Karpas-422 (cell line): ENCODE measurements at regions not wholly inside any gene's neighbourhood (a gene's known extent, or its start where the extent isn't known, plus 50 kb on each side); places are given as distances from the start of the nearest gene placed in this dataset.

Source experiments
- DNase-seq: peaks from one replicate; pipeline ENCODE4 v3.0.0-alpha.2; 2015
- H2AFZ ChIP-seq: fragments of 200-600 bp; sonication (generic); 2 replicates; pipeline ENCODE4 v1.6.1; 2014; ENCODE audit warnings: antibody characterized with exemption, low read length, mixed read lengths
- H3K27ac ChIP-seq: fragments of 200-600 bp; sonication (generic); 2 replicates; pipeline ENCODE4 v1.5.1; 2014; ENCODE audit warnings: mild to moderate bottlenecking, low read length, moderate library complexity
- H3K27me3 ChIP-seq: fragments of 200-600 bp; sonication (generic); 2 replicates; pipeline ENCODE4 v1.6.1; 2014; ENCODE audit warnings: low read length, mixed read lengths
- H3K36me3 ChIP-seq: fragments of 200-600 bp; sonication (generic); 2 replicates; pipeline ENCODE4 v1.6.1; 2014; ENCODE audit warnings: low read length, mixed read lengths; ENCODE audit not compliant: insufficient read depth
- H3K4me1 ChIP-seq: fragments of 200-600 bp; sonication (generic); 2 replicates; pipeline ENCODE4 v1.6.1; 2014; ENCODE audit warnings: mild to moderate bottlenecking, low read length, mixed read lengths
- H3K4me2 ChIP-seq: fragments of 200-600 bp; sonication (generic); 2 replicates; pipeline ENCODE4 v1.6.1; 2014; ENCODE audit warnings: low read length, low read depth, mild to moderate bottlenecking; ENCODE audit not compliant: poor library complexity, severe bottlenecking
- H3K4me3 ChIP-seq: fragments of 200-600 bp; sonication (generic); 2 replicates; pipeline ENCODE4 v1.5.1; 2014; ENCODE audit warnings: mild to moderate bottlenecking, antibody characterized with exemption, low read length, mixed read lengths
- H3K79me2 ChIP-seq: fragments of 200-600 bp; sonication (generic); 2 replicates; pipeline ENCODE4 v1.6.1; 2014; ENCODE audit warnings: mild to moderate bottlenecking, low read length, mixed read lengths
- H3K9ac ChIP-seq: fragments of 200-600 bp; sonication (generic); 2 replicates; pipeline ENCODE4 v1.6.0; 2014; ENCODE audit warnings: low read length
- H3K9me2 ChIP-seq: fragments of 200-600 bp; sonication (generic), shearing (Covaris generic); replicated peaks from 2 replicates; pipeline ENCODE4 v1.6.0; 2014; ENCODE audit warnings: mild to moderate bottlenecking, low read length, moderate library complexity; ENCODE audit not compliant: insufficient read depth
- H3K9me3 ChIP-seq: fragments of 300-700, 200-600 bp; sonication (generic); 2 replicates; pipeline ENCODE4 v1.6.1; 2014; ENCODE audit warnings: low read length, mixed read lengths
- H4K20me1 ChIP-seq: fragments of 200-600 bp; sonication (generic); 2 replicates; pipeline ENCODE4 v1.6.1; 2014; ENCODE audit warnings: mild to moderate bottlenecking, antibody characterized with exemption, low read length, low read depth; ENCODE audit not compliant: insufficient read depth

DNA sequence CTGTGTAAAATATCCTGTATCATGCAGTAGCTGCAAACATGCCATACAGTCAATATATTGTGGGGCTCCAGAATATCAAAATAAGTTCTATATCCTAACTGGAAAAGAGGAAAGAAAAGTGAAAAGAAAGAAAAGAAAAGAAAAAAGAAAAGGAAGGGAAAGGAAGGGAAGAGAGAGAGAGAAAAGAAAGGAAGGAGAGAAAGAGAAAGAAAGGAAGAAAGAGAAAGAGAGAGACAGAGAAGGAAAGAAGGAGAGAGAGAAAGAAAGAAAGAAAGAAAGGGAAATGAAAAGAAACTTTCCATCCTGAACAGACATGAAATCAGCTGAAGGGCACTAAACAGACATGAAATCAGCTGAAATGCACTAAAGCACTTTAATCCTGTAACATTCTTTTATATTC, 288.4 kb upstream of the NCKAP5 start:
- no peak overlapping the region for H2AFZ ChIP-seq
- H3K4me3 ChIP-seq: no peak overlapping the region
- H3K9me2 ChIP-seq: no peaks in the 10 kb centered on the region
- H4K20me1 ChIP-seq: no peaks in the 10 kb centered on the region
- no peaks in the 10 kb centered on the region for H3K36me3 ChIP-seq
- no peak for DNase-seq
- no peaks in the 10 kb centered on the region for H3K9me3 ChIP-seq
- H3K9ac ChIP-seq: no peak overlapping the region
- no peaks in the 10 kb centered on the region for H3K79me2 ChIP-seq
- H3K4me2 ChIP-seq: no peak overlapping the region
- no peaks in the 10 kb centered on the region for H3K4me1 ChIP-seq
- no peaks in the 10 kb centered on the region for H3K27me3 ChIP-seq
- no peak overlapping the region for H3K27ac ChIP-seq

- H3K4me3 ChIP-seq: no peak overlapping the region
- H3K79me2 ChIP-seq: no peaks in the 10 kb centered on the region
- H3K27me3 ChIP-seq: no peaks in the 10 kb centered on the region
- H3K36me3 ChIP-seq: no peaks in the 10 kb centered on the region
- H3K9me2 ChIP-seq: no peaks in the 10 kb centered on the region
- no peak overlapping the region for H3K27ac ChIP-seq
- H3K4me2 ChIP-seq: no peak overlapping the region
- no peaks in the 10 kb centered on the region for H3K4me1 ChIP-seq
- H2AFZ ChIP-seq: no peak overlapping the region
- no peaks in the 10 kb centered on the region for H4K20me1 ChIP-seq
- DNase-seq: no peak
- H3K9ac ChIP-seq: no peak overlapping the region
- no peaks in the 10 kb centered on the region for H3K9me3 ChIP-seq
Measured at GRCh38 chr2:133859578-133859977, 291.3 kb upstream of the NCKAP5 start.

GRCh38 chr2:133862400-133862977, 294.2 kb upstream of the NCKAP5 start:
- Histone ChIP-seq H3K4me2 (no peak overlapping the region), H3K36me3 (no peaks in the 10 kb centered on the region), H3K9me3 (no peaks in the 10 kb centered on the region), H3K27me3 (no peaks in the 10 kb centered on the region), H3K4me1 (peaks cover 6% of the 10 kb centered on the region), H3K9me2 (no peaks in the 10 kb centered on the region), H3K79me2 (no peaks in the 10 kb centered on the region), H3K27ac (no peak overlapping the region), H3K9ac (no peak overlapping the region), H2AFZ (no peak overlapping the region), H3K4me3 (no peak overlapping the region), H4K20me1 (no peaks in the 10 kb centered on the region)
- DNase-seq: no peak

DNA sequence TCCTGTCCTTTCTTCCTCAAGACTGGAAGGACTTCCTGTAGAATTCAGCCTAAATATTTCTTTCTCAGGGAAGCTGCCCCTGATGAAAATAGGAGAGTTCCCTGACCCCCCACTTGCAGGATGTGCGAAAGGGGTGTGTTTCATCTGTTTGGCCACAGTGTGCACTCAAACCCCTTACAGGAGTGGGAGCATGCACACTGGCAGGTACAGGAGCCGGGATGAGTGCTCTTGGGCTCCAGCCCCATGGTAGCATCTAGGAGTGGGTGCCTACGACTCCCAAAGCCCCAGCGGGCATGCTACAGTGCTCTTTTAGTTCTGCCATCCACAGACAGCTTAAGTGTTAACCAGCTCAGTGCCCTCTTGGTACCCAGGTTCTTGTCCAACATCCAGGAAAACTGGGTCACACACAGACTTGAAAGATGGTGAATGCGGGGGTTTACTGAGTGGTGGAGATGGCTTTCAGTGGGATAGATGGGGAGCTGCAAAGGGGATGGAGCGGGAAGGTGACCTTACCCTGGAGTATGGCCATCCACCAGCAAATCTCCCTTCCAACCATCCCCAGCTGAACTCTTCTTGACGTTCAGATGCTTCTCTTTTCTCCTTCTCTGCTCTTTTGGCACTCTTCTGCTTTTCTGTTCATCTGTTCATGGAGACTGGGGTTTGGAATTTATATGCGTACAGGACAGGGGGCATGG, 295.0 kb upstream of the NCKAP5 start:
- Histone ChIP-seq H3K27ac (no peak overlapping the region), H3K9me2 (no peaks in the 10 kb centered on the region), H3K27me3 (no peaks in the 10 kb centered on the region), H4K20me1 (no peaks in the 10 kb centered on the region), H3K36me3 (no peaks in the 10 kb centered on the region), H3K9ac (no peak overlapping the region), H3K4me1 (peaks cover 6% of the 10 kb centered on the region), H3K79me2 (no peaks in the 10 kb centered on the region), H2AFZ (no peak overlapping the region), H3K4me2 (no peak overlapping the region), H3K9me3 (no peaks in the 10 kb centered on the region), H3K4me3 (no peak overlapping the region)
- no peak for DNase-seq

GRCh38 chr2:133865141-133865540, 296.9 kb upstream of the NCKAP5 start:
- no peak overlapping the region for H3K4me3 ChIP-seq
- H3K27me3 ChIP-seq: no peaks in the 10 kb centered on the region
- H4K20me1 ChIP-seq: no peaks in the 10 kb centered on the region
- peaks cover 6% of the 10 kb centered on the region for H3K4me1 ChIP-seq
- no peak overlapping the region for H3K9ac ChIP-seq
- no peaks in the 10 kb centered on the region for H3K36me3 ChIP-seq
- DNase-seq: no peak
- H2AFZ ChIP-seq: no peak overlapping the region
- no peaks in the 10 kb centered on the region for H3K9me3 ChIP-seq
- no peaks in the 10 kb centered on the region for H3K79me2 ChIP-seq
- no peaks in the 10 kb centered on the region for H3K9me2 ChIP-seq
- no peak overlapping the region for H3K4me2 ChIP-seq
- no peak overlapping the region for H3K27ac ChIP-seq

DNA sequence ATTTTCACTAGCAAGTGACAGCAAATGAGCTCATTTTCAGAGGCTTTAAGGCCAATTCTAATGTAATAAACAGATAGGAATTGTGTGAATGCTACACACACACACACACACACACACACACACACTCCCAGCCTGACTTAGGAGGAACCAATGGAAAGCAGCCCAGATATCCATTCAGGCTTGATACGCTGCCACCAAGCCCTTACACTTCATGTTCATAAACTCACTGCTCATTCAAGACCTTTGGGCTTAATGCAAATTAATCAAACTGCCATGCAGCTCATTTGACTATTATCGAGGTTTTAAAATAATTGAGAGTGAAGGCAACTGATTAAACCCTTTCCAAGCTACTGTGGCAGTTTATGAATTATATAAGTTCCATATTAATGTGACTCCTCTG, 298.9 kb upstream of the NCKAP5 start:
- no peaks in the 10 kb centered on the region for H3K36me3 ChIP-seq
- H3K4me2 ChIP-seq: no peak overlapping the region
- peaks cover 6% of the 10 kb centered on the region for H3K4me1 ChIP-seq
- no peak overlapping the region for H2AFZ ChIP-seq
- no peaks in the 10 kb centered on the region for H3K9me2 ChIP-seq
- no peaks in the 10 kb centered on the region for H3K9me3 ChIP-seq
- DNase-seq: no peak
- H3K27me3 ChIP-seq: no peaks in the 10 kb centered on the region
- no peaks in the 10 kb centered on the region for H4K20me1 ChIP-seq
- no peak overlapping the region for H3K27ac ChIP-seq
- H3K9ac ChIP-seq: no peak overlapping the region
- no peak overlapping the region for H3K4me3 ChIP-seq
- no peaks in the 10 kb centered on the region for H3K79me2 ChIP-seq

- Histone ChIP-seq H3K27me3 (no peaks in the 10 kb centered on the region), H3K9me2 (no peaks in the 10 kb centered on the region), H3K79me2 (no peaks in the 10 kb centered on the region), H3K4me2 (no peak overlapping the region), H3K9ac (no peak overlapping the region), H3K9me3 (no peaks in the 10 kb centered on the region), H3K4me3 (no peak overlapping the region), H3K36me3 (no peaks in the 10 kb centered on the region), H3K4me1 (peaks cover 6% of the 10 kb centered on the region), H2AFZ (no peak overlapping the region), H3K27ac (no peak overlapping the region), H4K20me1 (no peaks in the 10 kb centered on the region)
- no peak for DNase-seq
Measured at GRCh38 chr2:133871545-133872209, 303.4 kb upstream of the NCKAP5 start.

DNA sequence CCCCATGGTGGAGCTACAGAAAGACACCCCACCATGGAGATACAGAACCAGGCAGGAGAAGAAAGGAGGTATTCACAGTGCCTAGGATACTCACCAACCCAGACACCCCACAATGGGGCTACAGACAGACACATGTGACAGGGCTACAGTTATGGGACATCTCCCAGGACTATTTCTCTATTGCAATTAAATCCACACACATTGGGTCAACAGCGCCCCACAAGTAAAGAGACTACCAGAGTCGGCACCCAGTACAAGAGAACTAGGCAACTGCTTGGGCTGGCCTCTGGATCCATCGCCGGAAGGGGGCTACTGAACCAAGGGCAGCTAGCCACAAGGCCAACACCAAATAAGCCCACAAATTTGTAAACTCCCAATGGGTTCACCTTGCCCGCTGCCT, 310.1 kb upstream of the NCKAP5 start:
- no peak for DNase-seq
- H3K27me3 ChIP-seq: no peaks in the 10 kb centered on the region
- H3K9ac ChIP-seq: no peak overlapping the region
- H3K9me2 ChIP-seq: no peaks in the 10 kb centered on the region
- no peaks in the 10 kb centered on the region for H3K79me2 ChIP-seq
- no peak overlapping the region for H3K4me3 ChIP-seq
- no peaks in the 10 kb centered on the region for H4K20me1 ChIP-seq
- H3K9me3 ChIP-seq: no peaks in the 10 kb centered on the region
- H3K27ac ChIP-seq: no peak overlapping the region
- no peaks in the 10 kb centered on the region for H3K4me1 ChIP-seq
- H3K36me3 ChIP-seq: no peaks in the 10 kb centered on the region
- H2AFZ ChIP-seq: no peak overlapping the region
- H3K4me2 ChIP-seq: no peak overlapping the region
